NAMALWA (cell line): ENCODE measurements at regions not wholly inside any gene's neighbourhood (a gene's known extent, or its start where the extent isn't known, plus 50 kb on each side); places are given as distances from the start of the nearest gene placed in this dataset.
"Not testable (repeated sequence)": the region's sequence is repeated elsewhere in the genome, so short reads cannot be mapped to it uniquely, and the experiment has no call there.

Source experiments
- DNase-seq: peaks from one replicate; pipeline ENCODE4 v3.0.0-alpha.2; 2015; ENCODE audit warnings: low spot score

DNA sequence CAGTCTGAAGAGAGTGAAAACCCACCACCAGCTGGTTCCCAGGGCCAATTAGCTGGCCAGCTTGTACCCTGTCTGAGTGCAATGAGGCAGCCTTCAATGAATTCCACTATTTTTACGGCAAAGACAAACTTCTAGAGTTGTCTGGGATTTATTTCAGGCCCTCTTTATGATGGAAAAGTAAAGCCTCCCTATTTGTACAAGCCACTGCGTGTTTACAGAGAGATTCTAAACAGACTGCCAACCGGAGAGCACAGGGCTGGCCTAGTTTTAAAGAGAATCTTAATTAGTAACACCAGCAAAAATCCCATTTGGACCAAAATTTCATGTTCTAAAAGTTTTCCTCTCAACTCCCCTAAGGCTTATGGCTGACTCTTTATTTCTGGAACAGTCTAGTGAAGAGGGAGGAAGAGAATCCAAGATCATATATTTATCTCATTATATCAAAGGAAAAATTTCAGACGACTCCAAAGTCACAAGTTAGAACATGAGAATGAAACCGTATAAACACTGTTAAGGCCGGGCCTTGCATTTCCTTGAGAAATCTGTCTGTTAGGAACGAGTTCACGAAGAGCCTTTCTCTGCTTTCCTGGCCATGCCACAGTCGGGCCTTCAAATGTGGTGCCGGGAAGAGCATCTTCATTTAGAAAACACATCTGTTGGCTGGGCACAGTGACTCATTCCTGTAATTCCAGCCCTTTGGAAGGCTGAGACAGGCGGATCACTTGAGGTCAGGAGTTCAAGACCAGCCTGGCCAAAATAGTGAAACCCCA is 724.6 kb upstream of the NRP1 start:
- DNase-seq: no peak

DNA sequence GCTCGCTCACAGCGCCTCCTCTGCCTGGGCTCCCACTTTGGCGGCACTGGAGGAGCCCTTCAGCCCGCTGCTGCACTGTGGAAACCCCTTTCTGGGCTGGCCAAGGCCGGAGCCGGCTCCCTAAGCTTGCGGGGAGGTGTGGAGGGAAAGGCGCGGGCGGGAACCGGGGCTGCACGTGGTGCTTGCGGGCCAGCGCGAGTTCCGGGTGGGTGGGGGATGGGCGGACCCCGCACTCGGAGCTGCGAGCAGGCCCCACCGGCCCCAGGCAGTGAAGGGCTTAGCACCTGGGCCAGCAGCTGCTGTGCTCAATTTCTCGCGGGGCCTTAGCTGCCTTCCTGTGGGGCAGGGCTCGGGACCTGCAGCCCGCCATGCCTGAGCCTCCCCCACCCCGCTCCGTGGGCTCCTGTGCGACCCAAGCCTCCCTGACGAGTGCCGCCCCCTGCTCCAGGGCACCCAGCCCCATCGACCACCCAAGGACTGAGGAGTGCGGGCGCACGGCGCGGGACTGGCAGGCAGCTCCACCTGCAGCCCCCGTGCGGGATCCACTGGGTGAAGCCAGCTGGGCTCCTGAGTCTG is 721.0 kb upstream of the NRP1 start:
- DNase-seq: not testable (repeated sequence)

DNA sequence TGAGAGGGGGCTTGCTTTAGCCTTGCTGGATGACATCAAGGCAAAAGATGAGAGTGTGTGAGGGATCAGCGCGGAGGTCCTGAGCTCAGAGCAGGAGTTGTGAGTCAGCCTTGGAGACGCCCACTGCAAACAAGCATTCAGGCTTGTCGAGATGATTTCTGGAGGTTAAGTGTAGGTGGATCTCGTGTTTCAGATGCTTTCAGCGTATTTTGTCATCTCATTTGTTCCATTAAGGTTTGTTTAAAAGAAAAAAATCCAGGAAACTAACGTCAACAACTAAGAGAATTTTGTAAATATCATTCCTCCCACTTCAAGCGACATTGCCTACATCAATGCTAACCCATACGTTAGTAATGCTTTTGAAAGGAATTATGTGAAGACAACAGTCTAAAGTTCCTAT is 715.4 kb upstream of the NRP1 start:
- no peak for DNase-seq

DNA sequence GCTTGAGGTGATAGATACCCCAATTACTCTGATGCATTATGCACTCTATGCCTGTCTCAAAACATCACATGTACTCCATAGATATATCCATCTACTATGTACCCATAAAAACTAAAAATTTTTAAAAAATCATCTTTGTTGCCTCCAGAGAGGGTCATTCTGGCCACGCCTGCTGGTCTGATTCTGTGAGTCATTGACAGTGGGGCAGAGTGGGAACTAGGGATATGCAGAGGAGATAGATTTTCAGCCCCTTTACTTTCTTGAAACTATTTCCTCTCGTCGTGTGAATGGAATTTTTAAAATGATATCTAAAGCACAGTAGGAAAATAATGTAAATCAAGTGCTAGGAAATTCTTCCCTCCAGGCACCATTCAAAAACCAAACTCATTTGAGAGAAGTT is 715.0 kb upstream of the NRP1 start:
- DNase-seq: no peak

DNA sequence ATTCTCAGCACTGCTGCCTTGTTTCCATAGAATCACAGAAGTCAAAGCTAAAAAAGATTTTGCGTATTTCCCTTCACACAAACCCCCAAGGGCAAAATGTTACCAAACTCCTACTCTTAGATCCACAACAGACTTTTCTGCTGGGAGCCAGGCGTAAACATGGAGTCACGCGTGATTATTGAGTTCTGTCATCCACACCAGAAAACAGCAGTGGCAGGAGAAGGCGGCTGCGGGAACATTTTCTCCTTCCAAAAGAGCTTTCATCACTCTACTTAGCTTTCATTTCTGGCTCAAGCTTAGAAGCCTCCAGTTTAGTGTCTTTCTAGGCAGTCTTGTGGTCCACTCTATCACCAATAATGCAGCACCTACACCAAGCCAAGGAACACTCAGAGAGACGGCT is 712.9 kb upstream of the NRP1 start:
- DNase-seq: no peak

DNA sequence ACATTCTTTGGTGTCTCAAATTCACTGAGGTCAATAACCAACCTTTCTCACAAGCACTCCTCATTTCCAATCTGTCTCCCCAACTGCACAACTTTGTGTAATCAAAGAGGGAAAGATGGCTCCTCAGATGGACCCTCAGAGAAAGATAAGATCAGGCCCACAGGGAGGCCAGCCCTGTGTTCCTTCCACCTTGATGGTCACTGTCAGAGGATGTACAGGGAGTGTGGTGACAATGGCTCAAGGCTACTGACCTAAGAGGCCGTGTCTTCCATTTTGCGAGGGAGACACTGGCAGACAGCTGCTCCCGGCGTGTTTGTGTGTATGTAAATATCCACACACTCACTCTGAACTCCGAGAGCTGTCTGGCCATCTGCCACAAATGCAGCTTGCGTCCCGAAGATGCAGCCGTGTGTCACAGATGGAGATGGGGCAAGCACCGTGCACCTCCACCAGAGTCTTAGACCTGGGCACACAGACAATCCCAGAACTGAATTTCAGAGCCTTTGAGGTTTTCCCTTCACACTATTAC is 712.1 kb upstream of the NRP1 start:
- no peak for DNase-seq

DNA sequence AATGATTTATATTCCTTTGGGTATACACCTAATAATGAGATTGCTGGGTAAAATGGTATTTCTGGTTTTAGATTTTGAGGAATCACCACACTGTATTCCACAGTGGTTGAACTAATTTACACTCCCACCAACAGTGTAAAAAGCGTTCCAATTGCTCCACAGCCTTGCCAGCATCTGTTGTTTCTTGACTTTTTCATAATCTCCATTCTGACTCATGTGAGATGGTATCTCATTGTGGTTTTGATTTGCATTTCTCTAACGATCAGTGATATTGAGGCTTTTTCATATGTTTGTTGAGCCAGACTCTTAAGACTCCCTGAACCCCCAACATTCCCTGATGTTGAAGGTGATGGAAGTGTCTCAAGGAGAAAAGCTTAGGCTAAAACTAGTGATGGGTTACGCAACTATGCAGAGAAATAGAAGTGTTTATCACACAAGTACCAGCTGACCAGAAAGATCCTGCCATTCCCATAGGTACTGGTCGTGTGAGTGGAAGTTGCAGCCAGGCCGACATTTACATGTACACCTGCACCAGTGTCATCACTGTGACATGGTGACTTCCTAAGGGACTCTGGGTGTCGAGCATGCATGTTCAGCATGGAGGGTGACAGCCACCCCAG is 711.2 kb upstream of the NRP1 start:
- DNase-seq: no peak

DNA sequence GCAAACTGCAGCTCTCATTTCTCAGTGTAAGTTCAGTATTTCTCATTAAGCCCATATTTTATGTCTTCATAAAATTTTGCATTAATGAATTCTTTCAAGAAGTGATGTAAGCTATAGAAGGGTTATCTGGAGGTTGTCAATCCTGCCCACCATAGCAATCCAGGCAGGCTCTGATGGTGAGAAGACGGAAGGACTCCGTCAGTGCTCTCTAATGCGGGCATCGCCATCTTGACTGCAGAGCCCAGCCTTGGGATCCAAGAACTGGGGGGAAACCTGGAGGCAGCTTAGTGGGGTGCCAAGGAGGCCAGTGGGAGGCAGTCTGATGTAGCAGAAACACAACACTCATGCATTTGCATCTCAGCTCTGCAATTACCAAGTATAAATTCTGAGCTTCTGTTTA is 707.4 kb upstream of the NRP1 start:
- DNase-seq: no peak

DNA sequence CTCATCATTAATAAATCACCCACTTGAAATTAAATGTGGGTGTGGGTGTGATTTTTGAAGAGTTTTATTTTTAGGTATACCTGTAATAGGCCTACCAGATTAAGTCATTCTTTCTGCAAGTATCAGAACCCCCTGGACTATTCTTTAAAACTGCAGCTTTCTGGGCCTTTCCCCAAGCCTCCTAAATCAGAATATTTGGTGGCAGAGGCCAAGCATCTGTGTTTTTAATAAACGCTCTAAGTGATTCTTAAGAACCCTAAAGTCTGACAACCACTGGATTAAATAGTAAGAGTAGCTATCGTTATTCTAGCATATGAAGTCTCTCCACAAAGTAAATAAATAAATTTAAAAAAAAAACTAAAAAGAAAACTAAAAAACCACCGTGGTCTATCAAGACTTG is 703.0 kb upstream of the NRP1 start:
- no peak for DNase-seq

DNA sequence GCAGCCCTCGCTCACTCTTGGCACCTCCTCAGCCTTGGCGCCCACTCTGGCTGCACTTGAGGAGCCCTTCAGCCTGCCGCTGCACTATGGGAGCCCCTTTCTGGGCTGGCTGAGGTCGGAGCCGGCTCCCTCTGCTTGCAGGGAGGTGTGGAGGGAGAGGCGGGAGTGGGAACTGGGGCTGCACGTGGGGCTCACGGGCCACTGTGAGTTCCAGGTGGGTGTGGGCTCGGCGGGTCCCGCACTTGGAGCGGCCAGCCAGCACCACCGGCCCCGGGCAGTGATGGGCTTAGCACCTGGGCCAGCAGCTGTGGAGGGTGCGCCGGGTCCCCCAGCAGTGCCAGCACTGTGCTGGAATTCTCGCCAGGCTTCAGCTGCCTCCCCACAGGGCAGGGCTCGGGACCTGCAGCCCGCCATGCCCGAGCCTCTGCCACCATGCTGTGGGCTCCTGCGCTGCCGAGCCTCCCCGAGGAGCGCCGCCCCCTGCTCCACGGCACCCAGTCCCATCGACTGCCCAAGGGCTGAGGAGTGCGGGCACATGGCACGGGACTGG is 700.8 kb upstream of the NRP1 start:
- DNase-seq: not testable (repeated sequence)

DNA sequence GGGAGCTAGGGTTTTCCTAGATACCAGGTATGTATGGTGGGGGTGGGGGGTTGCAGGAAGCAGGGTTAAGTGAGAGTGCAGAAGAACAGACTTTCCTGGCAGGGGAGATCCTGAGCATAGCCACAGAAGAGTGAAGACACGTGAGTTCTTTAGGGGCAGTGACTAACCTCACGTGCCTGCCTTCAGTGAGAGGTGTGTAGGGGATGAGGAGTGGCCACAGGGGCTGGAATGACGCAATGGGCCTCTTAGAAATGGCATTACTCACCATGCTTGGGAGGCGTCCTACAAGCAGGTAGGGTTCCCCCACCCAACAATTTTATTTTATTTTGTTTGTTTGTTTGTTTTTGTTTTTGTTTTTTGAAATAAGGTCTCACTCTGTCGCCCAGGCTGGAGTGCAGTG is 698.6 kb upstream of the NRP1 start:
- no peak for DNase-seq

DNA sequence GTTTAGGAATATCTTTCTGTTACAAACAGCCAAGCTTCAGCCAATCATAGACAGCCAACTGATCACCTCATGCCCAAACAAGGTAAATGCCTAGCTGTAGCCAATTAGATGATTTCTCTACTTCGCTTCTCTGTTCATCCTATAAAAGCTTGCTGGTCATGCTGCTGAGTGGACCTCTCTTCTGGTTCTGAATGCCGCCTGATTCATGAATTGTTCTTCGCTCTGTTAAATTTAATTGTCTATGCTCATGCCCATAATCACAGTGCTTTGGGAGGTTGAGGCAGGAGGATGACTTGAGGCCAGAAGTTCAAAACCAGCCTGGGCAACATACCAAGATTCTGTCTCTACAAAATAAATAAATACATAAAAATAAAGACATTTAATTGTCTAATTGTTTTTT is 698.1 kb upstream of the NRP1 start:
- DNase-seq: no peak

DNA sequence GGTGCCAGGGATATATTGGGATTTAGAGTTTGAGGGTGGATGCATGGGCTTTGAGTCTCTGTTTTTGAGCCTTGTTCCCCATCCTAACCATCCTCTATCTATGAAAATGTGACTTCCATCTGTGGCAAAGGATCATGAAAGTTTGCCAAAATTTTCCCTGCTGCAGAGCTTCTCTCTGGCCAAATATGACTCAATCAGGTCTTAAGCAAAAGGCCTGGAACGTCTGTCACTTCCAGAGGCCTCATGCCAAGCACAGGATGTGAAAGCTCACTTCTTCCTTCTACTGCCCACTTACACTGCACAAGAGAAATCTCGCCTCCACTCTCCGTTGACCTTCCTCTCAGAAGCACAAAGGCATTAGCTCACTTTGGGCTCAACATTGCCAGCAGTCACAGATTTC is 696.9 kb upstream of the NRP1 start:
- no peak for DNase-seq

DNA sequence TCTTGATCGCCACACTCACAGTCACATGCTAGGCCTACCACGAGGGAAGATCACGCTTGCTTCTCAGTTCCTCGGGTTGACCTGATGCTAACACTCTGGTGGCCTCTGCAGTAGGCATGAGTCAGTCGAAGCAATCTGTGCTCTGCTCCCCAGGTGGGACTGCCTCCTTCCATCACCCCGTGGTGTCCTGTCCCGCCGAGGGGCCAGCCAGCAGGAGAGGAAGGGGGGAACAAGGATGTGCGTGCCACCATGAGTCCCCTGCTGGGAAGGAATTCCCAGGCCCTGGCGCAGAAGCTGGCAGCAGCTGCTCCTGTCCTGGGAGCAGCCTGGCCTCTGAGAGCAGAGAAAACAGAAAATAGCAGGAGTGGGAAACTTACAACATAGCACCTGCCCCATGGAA is 695.0 kb upstream of the NRP1 start:
- DNase-seq: no peak

DNA sequence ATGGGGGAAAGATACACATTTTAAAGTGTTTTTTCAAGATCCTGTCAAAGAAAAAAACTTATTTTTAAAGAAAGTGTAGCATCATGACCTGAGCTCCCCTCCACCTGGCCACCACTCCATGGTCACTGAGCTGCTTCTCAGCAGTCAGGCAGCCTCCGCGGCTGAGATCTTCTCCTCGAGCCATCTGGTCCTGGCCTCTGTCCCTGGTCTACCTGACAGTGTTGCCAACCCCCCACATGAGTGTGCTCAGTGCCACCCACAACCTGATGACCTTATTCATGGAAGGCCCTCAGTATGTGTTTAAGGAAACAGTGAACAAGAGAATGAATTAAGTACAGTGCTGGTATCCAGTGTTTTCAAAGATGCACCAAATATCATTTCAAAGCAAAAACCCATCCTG is 694.5 kb upstream of the NRP1 start:
- no peak for DNase-seq

DNA sequence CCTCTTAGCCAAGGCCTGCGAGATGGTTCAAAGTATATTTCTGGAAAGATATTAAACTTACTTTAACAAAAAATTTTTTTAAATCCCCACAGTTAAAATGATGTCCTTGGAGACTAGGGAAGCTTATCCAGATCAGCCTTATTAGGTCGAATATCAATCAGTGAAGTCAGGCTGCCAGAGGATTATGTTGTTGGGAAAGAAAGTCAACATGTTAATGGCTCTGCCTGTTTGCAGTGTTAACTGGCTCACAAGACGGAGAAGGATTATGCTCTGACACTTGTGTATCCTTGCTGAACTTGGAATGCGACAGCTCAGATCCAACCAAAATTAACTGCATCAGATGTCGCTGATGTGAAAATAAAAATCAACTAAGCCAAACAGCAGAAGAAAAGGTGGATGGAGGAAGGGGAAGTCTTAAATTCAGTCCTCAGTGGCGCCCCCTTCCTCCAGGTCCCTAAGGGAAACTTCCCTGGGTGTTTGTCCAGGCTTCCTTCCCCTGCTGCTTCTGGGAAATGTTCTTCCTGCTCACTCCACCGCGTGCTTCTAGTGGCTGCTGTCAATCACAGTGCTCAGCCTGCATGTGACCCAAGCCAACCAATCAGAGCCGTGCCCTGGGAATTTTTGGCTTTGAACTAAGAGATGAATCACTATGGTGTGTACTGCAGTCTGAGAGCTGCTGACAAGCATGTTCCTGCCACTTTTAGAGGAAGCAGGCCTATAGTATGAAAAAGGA is 690.4 kb upstream of the NRP1 start:
- DNase-seq: no peak

DNA sequence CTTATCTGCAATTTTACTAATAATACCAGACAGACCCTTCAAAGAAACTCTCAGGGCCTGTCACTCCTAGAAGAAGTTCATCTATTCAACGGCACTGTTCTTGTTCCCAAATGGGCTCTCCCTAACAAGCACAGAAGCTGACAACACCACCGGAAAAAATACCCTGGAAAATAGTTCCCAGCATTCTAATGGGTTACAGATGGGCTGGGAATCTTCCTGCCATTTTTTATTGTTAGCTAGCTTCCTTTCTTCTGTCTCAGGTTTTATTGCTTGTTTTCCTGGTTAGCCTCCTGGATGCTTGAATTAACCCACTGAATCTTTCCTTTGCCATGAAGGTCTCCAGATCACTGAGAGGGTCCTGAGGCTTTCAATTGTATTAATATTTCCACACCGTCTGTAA is 689.8 kb upstream of the NRP1 start:
- DNase-seq: no peak

DNA sequence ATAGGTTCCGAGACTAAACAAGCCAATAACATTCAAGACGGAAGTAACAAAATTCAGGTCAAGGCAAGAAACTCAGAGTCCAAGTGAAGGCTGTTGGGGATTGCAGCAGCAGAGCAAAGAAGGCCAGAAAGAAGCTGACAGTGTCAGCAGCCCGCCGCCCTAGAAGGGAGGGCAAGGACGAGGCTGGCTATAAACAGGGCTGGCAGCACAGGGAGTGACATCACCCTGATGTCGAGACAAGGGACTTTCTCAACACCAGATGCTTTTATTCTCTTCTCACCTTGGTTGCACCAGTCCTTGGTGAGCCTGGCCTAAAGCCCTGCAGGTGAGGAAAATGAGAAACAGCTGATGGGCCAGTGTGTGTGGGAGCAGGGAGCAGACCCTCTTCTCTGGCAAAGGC is 687.7 kb upstream of the NRP1 start:
- DNase-seq: no peak

DNA sequence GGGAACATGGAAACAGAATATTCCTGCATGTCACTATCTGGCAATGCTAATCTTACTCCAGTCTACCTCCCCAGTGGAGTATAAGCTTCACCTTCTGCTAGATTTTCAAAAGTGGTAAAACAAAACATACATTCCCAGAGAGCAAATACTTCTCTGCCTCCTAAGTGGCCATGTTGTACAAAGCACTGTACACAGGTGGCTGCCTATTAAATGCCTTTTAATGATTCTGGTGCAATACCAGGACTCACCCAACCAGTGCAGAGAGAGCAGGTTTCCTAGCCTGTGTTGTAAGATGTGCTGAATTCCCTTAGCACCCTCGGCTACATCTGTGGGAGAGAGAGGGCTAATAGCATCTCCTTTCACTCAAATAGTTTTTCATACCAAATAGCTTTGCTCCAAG is 684.3 kb upstream of the NRP1 start:
- DNase-seq: no peak

DNA sequence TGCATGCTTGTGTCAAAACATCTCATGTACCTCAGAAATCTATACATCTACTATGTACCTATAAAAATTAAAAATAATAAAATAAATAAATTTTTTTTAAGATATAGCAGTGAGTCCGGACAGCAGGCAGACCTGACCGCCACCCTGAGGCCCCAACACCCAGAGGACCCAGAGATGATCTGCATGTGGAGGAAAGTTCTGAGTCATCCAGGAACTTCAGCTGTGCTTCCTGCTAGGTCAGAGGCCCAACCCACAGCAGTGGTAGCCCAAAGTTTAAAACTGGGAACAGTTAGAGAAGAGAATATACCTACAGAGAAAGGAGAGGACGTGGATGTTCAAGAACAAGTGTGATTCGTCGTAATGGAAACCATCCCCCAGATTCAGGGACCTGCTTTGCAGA is 683.7 kb upstream of the NRP1 start:
- no peak for DNase-seq

DNA sequence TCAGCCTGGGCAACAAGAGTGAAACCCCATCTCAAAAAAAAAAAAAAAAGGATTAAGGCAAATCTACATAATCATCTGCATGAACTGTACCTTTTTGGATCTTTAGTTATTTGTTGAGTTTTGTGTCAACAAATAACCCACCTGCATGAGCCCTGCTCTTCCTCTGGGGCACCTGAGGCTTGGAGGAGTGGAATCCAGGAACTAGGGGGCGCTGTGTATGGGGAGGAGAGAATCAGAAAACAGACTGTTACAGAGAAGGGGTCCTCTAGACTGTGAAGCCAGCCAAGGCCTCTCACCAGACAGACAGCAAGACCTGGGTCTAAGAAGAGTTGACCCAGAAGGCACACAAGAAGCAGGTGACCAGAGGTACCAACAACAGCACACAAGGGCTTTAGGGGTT is 682.8 kb upstream of the NRP1 start:
- peak; percentile 19 for DNase-seq

DNA sequence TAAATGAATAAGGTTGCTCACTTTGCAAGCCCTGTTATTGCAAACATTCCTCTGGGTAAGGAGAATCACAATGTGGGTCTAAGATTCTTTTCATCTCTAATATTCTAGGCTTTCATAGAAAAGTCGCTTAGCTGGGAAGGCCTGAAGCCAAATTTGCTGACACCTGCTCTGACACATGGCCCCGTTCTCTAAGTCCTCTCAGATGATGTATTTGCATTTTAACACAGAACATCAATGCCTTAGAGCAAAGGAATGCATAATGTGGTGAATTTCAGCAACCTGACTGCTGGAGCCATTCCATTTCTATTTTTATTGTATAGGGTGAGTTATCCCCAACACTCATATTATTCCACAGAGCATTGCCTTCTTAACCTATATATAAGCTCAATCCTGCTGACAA is 682.1 kb upstream of the NRP1 start:
- DNase-seq: no peak

DNA sequence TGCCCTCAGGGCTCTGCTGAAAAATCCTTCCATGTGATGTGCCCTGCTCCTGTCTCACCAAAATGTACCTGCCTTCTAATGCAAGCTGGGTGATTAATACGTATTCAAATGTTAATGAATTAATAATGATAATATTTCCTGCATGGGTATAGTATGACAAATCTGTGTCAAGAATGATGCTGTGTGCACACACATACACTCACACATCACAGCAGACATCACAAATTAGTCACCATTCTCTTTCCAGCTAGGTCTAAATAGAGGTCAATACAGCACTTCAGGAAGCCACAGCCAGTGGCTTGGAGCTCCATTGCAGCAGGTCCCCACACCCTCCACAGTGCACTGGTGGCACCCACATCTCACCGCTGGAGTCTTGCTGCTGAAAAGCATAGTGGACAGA is 681.2 kb upstream of the NRP1 start:
- no peak for DNase-seq
